ENCODE measurements at regions not wholly inside any gene's neighbourhood (a gene's known extent, or its start where the extent isn't known, plus 50 kb on each side); places are given as distances from the start of the nearest gene placed in this dataset.

GRCh38 chr4:138577145-138577544, 335.0 kb upstream of the SLC7A11 start:
- TF ChIP-seq CTCF (IDR thresholded peaks at IDR 0.05) (no peak), POLR2AphosphoS5 (IDR thresholded peaks at IDR 0.05) (no peak)
